ENCODE measurements at regions not wholly inside any gene's neighbourhood (a gene's known extent, or its start where the extent isn't known, plus 50 kb on each side); places are given as distances from the start of the nearest gene placed in this dataset.

DNA sequence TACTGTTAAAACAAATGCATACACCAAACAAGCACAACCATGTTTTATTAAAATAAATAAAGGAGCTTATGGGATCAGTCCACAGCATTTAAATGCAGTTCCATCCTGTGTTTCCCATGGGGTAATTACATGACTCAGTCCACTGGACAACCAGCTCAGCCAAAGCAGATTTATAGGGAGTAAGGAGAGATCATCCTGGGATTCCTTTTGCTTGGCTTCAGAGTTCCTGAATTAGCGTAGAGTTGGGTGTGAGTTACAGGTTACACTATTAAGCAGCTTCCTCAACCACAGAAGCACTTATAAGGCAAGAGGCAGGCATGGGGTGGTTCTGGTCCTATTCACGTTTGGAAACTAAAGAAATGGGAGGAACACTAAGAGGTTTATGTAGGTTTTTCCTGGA lies 381.1 kb upstream of the ACTBL2 start:
- TF ChIP-seq, protein P1, sequence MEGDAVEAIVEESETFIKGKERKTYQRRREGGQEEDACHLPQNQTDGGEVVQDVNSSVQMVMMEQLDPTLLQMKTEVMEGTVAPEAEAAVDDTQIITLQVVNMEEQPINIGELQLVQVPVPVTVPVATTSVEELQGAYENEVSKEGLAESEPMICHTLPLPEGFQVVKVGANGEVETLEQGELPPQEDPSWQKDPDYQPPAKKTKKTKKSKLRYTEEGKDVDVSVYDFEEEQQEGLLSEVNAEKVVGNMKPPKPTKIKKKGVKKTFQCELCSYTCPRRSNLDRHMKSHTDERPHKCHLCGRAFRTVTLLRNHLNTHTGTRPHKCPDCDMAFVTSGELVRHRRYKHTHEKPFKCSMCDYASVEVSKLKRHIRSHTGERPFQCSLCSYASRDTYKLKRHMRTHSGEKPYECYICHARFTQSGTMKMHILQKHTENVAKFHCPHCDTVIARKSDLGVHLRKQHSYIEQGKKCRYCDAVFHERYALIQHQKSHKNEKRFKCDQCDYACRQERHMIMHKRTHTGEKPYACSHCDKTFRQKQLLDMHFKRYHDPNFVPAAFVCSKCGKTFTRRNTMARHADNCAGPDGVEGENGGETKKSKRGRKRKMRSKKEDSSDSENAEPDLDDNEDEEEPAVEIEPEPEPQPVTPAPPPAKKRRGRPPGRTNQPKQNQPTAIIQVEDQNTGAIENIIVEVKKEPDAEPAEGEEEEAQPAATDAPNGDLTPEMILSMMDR (IDR thresholded peaks at IDR 0.05; ENCODE audit: insufficient read depth, low read length, poor library complexity, severe bottlenecking), result no peak
- no peak overlapping the region for H3K4me3 ChIP-seq (ENCODE audit: low read depth, low read length)
- no peak for DNase-seq (ENCODE audit: low read depth)
- no peaks in the 10 kb centered on the region for H3K36me3 ChIP-seq (ENCODE audit: control insufficient read depth, insufficient read depth, low read length)
- no peaks in the 10 kb centered on the region for H3K27me3 ChIP-seq (ENCODE audit: control insufficient read depth, insufficient read depth, low read length)

DNA sequence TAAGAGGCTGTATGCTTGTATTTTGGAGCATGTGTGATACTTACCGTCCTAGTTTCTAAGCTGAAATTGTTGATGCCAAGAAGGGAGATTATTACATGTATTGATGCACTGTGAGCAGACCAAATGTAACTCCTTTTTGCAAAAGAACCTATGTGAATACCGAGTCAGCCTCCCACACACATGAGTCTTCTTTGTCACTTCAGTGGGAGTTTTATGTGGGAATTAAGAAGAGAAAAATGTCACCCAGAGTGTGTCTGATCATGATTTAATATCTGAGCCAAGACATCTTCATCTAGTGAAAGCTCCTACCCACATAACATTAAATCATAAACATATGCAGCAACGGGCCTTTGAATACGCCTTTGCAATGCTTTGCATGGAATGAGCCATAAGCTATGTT lies 380.3 kb upstream of the ACTBL2 start:
- no peaks in the 10 kb centered on the region for H3K27me3 ChIP-seq (ENCODE audit: control insufficient read depth, insufficient read depth, low read length)
- H3K36me3 ChIP-seq (ENCODE audit: control insufficient read depth, insufficient read depth, low read length), result no peaks in the 10 kb centered on the region
- no peak for DNase-seq (ENCODE audit: low read depth)
- H3K4me3 ChIP-seq (ENCODE audit: low read depth, low read length), result no peak overlapping the region
- TF ChIP-seq, protein P1 (IDR thresholded peaks at IDR 0.05; ENCODE audit: insufficient read depth, low read length, poor library complexity, severe bottlenecking), result no peak

DNA sequence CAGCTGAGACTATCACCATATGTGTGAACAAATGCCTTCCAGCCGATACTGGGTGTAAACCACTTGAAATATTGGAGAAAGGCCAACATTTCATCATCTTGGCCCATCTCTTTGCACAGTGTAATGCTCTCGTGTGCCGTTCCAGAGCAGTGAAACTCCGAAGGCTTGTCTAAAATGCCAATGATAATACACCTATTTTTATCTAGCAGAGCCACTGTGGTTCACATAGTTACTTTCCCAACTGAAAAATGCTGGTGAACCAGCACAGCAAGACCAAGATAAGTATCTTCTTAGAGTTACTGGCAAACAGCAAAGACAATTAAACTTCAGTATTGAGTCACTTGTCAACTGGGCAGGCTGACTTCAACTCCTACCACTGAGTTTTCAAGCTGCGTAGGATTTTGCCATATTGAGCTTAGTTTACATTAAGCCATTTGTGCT lies 379.9 kb upstream of the ACTBL2 start:
- TF ChIP-seq, protein P1 (IDR thresholded peaks at IDR 0.05; ENCODE audit: insufficient read depth, low read length, poor library complexity, severe bottlenecking), result no peak
- no peaks in the 10 kb centered on the region for H3K27me3 ChIP-seq (ENCODE audit: control insufficient read depth, insufficient read depth, low read length)
- no peaks in the 10 kb centered on the region for H3K36me3 ChIP-seq (ENCODE audit: control insufficient read depth, insufficient read depth, low read length)
- no peak overlapping the region for H3K4me3 ChIP-seq (ENCODE audit: low read depth, low read length)
- DNase-seq (ENCODE audit: low read depth), result no peak

DNA sequence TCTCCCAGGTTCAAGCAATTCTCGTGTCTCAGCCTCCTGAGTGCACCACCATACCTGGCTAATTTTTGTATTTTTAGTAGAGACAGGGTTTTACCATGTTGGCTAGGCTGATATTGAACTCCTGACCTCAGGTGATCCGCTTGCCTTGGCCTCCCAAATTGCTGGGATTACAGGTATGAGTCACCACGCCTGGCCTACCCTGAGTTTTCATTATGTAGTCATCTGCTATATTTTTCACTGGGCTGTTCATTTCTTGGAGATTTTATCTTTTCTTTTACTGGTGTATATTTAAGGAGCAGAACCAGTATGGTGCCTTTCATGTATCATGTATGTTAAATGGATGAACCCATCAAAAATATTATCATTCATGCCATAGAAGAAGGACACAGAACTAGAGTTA lies 377.0 kb upstream of the ACTBL2 start:
- no peak for DNase-seq (ENCODE audit: low read depth)
- Histone ChIP-seq H3K36me3 (ENCODE audit: control insufficient read depth, insufficient read depth, low read length) (no peaks in the 10 kb centered on the region), H3K27me3 (ENCODE audit: control insufficient read depth, insufficient read depth, low read length) (no peaks in the 10 kb centered on the region), H3K4me3 (ENCODE audit: low read depth, low read length) (no peak overlapping the region)
- TF ChIP-seq, protein P1 (IDR thresholded peaks at IDR 0.05; ENCODE audit: insufficient read depth, low read length, poor library complexity, severe bottlenecking), result no peak

DNA sequence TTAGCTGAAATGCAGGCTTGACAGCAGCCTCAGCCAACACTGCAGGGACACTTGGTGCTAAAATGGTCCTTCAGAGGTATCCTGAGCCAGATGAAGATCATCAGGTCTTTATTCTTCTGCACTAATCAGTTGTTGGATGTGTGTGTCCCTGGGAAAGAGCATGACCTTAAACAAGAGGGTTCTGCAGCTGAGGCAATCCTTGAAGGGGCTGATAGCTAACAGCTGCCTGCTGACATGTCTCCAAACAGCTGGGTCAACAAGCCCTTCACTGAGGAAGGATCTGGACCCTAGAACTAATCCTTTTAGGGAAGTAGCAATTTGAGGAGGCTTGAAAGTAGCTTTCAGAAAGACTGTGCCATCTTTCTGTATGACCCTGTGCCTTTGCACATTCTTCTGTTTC lies 376.3 kb upstream of the ACTBL2 start:
- no peaks in the 10 kb centered on the region for H3K36me3 ChIP-seq (ENCODE audit: control insufficient read depth, insufficient read depth, low read length)
- TF ChIP-seq, protein P1 (IDR thresholded peaks at IDR 0.05; ENCODE audit: insufficient read depth, low read length, poor library complexity, severe bottlenecking), result no peak
- no peak overlapping the region for H3K4me3 ChIP-seq (ENCODE audit: low read depth, low read length)
- H3K27me3 ChIP-seq (ENCODE audit: control insufficient read depth, insufficient read depth, low read length), result no peaks in the 10 kb centered on the region
- DNase-seq (ENCODE audit: low read depth), result no peak

DNA sequence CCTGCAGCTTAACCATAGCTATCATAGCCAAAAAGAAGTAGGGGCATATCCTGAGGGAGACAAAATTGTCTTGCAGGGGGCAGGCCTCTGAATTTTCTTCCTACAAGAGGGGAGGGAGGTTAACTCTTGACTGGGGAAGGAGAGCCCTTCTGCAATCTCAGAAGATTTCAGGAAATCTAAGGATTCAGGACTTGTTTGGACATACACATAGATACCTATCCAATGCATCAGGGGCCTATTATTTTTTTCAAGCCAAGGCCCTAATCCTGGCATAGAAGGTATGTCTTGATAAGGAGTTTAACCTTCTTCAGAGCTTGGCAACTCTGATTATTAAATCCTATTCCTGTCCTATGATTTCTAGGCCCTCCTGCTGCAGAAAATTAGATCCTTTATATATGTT lies 375.1 kb upstream of the ACTBL2 start:
- no peaks in the 10 kb centered on the region for H3K36me3 ChIP-seq (ENCODE audit: control insufficient read depth, insufficient read depth, low read length)
- H3K27me3 ChIP-seq (ENCODE audit: control insufficient read depth, insufficient read depth, low read length), result no peaks in the 10 kb centered on the region
- TF ChIP-seq, protein P1 (IDR thresholded peaks at IDR 0.05; ENCODE audit: insufficient read depth, low read length, poor library complexity, severe bottlenecking), result no peak
- DNase-seq (ENCODE audit: low read depth), result no peak
- H3K4me3 ChIP-seq (ENCODE audit: low read depth, low read length), result no peak overlapping the region
